H9 (cell line): ENCODE measurements at regions not wholly inside any gene's neighbourhood (a gene's known extent, or its start where the extent isn't known, plus 50 kb on each side); places are given as distances from the start of the nearest gene placed in this dataset.

Source experiments
- DNase-seq: peaks from one replicate; pipeline ENCODE4 v3.0.0-alpha.2; 2017
- H2AFZ ChIP-seq: one replicate; pipeline ENCODE4 v1.6.1; 2013; ENCODE audit warnings: mild to moderate bottlenecking, low read length, control low read depth, moderate library complexity
- H2AK5ac ChIP-seq: 2 replicates; pipeline ENCODE4 v1.6.1; 2013; ENCODE audit warnings: low read length, control low read depth, mixed read lengths; ENCODE audit not compliant: insufficient read length
- H2BK120ac ChIP-seq: one replicate; pipeline ENCODE4 v1.6.1; 2013; ENCODE audit warnings: low read depth, mild to moderate bottlenecking, low read length, control low read depth, inconsistent platforms; ENCODE audit not compliant: poor library complexity, severe bottlenecking
- H2BK12ac ChIP-seq: 2 replicates; pipeline ENCODE4 v1.6.1; 2013; ENCODE audit warnings: low read length, control low read depth, mixed read lengths, low read depth; ENCODE audit not compliant: insufficient read length
- H2BK15ac ChIP-seq: 2 replicates; pipeline ENCODE4 v1.6.1; 2013; ENCODE audit warnings: low read depth, low read length, control low read depth
- H2BK20ac ChIP-seq: one replicate; pipeline ENCODE4 v1.6.1; 2013; ENCODE audit warnings: low read depth, mild to moderate bottlenecking, low read length, control low read depth, inconsistent platforms; ENCODE audit not compliant: poor library complexity, severe bottlenecking
- H2BK5ac ChIP-seq: 2 replicates; pipeline ENCODE4 v1.6.1; 2013; ENCODE audit warnings: low read length, control low read depth, mixed read lengths; ENCODE audit not compliant: insufficient read length
- H3K14ac ChIP-seq: 2 replicates; pipeline ENCODE4 v1.6.1; 2013; ENCODE audit warnings: low read length, control low read depth; ENCODE audit not compliant: insufficient read depth
- H3K18ac ChIP-seq: 2 replicates; pipeline ENCODE4 v1.6.1; 2013; ENCODE audit warnings: low read depth, mild to moderate bottlenecking, mixed read lengths, low read length, control low read depth; ENCODE audit not compliant: insufficient read length
- H3K23ac ChIP-seq: 2 replicates; pipeline ENCODE4 v1.6.1; 2013; ENCODE audit warnings: low read length, control low read depth, mixed read lengths, low read depth; ENCODE audit not compliant: insufficient read length
- H3K23me2 ChIP-seq: 2 replicates; pipeline ENCODE4 v1.6.1; 2013; ENCODE audit warnings: low read depth, mild to moderate bottlenecking, mixed read lengths, low read length, control low read depth; ENCODE audit not compliant: insufficient read length, poor library complexity, severe bottlenecking
- H3K27ac ChIP-seq: 2 replicates; pipeline ENCODE4 v1.5.1; 2013; ENCODE audit warnings: low read length, control low read depth, mixed read lengths, low read depth; ENCODE audit not compliant: insufficient read length
- H3K27me3 ChIP-seq: 2 replicates; pipeline ENCODE4 v1.6.1; 2013; ENCODE audit warnings: low read length, control low read depth, inconsistent platforms; ENCODE audit not compliant: insufficient read depth
- H3K4ac ChIP-seq: 2 replicates; pipeline ENCODE4 v1.6.1; 2013; ENCODE audit warnings: low read depth, mild to moderate bottlenecking, control low read depth, inconsistent platforms, low read length, moderate library complexity
- H3K4me1 ChIP-seq: 2 replicates; pipeline ENCODE4 v1.6.1; 2013; ENCODE audit warnings: low read length, control low read depth, inconsistent platforms; ENCODE audit not compliant: insufficient read depth
- H3K4me2 ChIP-seq: 2 replicates; pipeline ENCODE4 v1.6.1; 2013; ENCODE audit warnings: low read length, control low read depth, mixed read lengths; ENCODE audit not compliant: insufficient read length, insufficient read depth
- H3K56ac ChIP-seq: 2 replicates; pipeline ENCODE4 v1.6.1; 2013; ENCODE audit warnings: low read depth, mild to moderate bottlenecking, mixed read lengths, low read length, control low read depth; ENCODE audit not compliant: insufficient read length
- H3K79me1 ChIP-seq: 2 replicates; pipeline ENCODE4 v1.6.1; 2013; ENCODE audit warnings: low read depth, mild to moderate bottlenecking, moderate library complexity, low read length, control low read depth, inconsistent platforms; ENCODE audit not compliant: insufficient read depth, poor library complexity, severe bottlenecking
- H3K79me2 ChIP-seq: 2 replicates; pipeline ENCODE4 v1.6.1; 2013; ENCODE audit warnings: low read length, control low read depth, inconsistent platforms; ENCODE audit not compliant: insufficient read depth
- H3K9ac ChIP-seq: 2 replicates; pipeline ENCODE4 v1.6.1; 2013; ENCODE audit warnings: low read length, control low read depth, mixed read lengths; ENCODE audit not compliant: insufficient read length; ENCODE audit errors: extremely low read depth
- H3K9me3 ChIP-seq: one replicate; pipeline ENCODE4 v1.6.1; 2013; ENCODE audit warnings: low read depth, low read length, inconsistent platforms; ENCODE audit not compliant: control insufficient read depth
- H3T11ph ChIP-seq: one replicate; pipeline ENCODE4 v1.6.1; 2013; ENCODE audit warnings: mild to moderate bottlenecking, low read length, control low read depth, inconsistent platforms
- H4K20me1 ChIP-seq: one replicate; pipeline ENCODE4 v1.6.1; 2013; ENCODE audit not compliant: control insufficient read depth, insufficient read length, insufficient read depth
- H4K5ac ChIP-seq: 2 replicates; pipeline ENCODE4 v1.6.1; 2013; ENCODE audit warnings: low read depth, mild to moderate bottlenecking, mixed read lengths, low read length, control low read depth; ENCODE audit not compliant: insufficient read length
- H4K8ac ChIP-seq: replicated peaks from 2 replicates; pipeline ENCODE4 v1.6.1; 2013; ENCODE audit warnings: low read length, control low read depth, mixed read lengths, low read depth; ENCODE audit not compliant: insufficient read length
- H4K91ac ChIP-seq: 2 replicates; pipeline ENCODE4 v1.6.1; 2013; ENCODE audit warnings: low read depth, mild to moderate bottlenecking, moderate library complexity, mixed read lengths, low read length, control low read depth; ENCODE audit not compliant: insufficient read length
- H3K27ac Mint-ChIP-seq, 3 experiments: 2 replicates in 2 of 3; 3 replicates in 1 of 3; pipeline ENCODE4 v1.8.0; 2020 to 2021; ENCODE audit warnings: mixed read lengths in 3 of 3, mild to moderate bottlenecking in 1 of 3, moderate library complexity in 1 of 3
- H3K27me3 Mint-ChIP-seq: 2 replicates; pipeline ENCODE4 v1.8.0; 2021; ENCODE audit warnings: low read depth, mild to moderate bottlenecking, moderate library complexity, mixed read lengths
- H3K36me3 Mint-ChIP-seq, 3 experiments: 2 replicates in 2 of 3; 3 replicates in 1 of 3; pipeline ENCODE4 v1.8.0; 2020 to 2021; ENCODE audit warnings: low read depth in 3 of 3, mixed read lengths in 3 of 3; ENCODE audit not compliant: insufficient read depth in 1 of 3
- H3K4me1 Mint-ChIP-seq, 2 experiments: 2 replicates each; pipeline ENCODE4 v1.8.0; 2020; ENCODE audit warnings: mixed read lengths in 2 of 2
- H3K4me3 Mint-ChIP-seq, 2 experiments: 2 replicates in 1 of 2; 3 replicates in 1 of 2; pipeline ENCODE4 v1.8.0; 2020 to 2021; ENCODE audit warnings: mild to moderate bottlenecking in 2 of 2, mixed read lengths in 2 of 2, moderate library complexity in 1 of 2
- H3K9me3 Mint-ChIP-seq, 2 experiments: 2 replicates in 1 of 2; 3 replicates in 1 of 2; pipeline ENCODE4 v1.8.0; 2020; ENCODE audit warnings: mild to moderate bottlenecking in 2 of 2, mixed read lengths in 2 of 2, moderate library complexity in 1 of 2
- WGBS: extraction: QIAGEN DNeasy Blood & Tissue Kit; methylation state at CpG from one replicate; pipeline ENCODE4 v1.1.7; 2013; ENCODE audit warnings: missing lambda C conversion rate, low lambda C conversion rate, mixed read lengths; ENCODE audit not compliant: insufficient read length; ENCODE audit errors: extremely low coverage; 5-methylcytosine and 5-hydroxymethylcytosine counted together
- TF ChIP-seq, protein P1 (sequence below): fragments of 200-600 bp; sonication (generic); conservative IDR thresholded peaks from 3 replicates; pipeline ENCODE4 v1.8.0; 2021; ENCODE audit warnings: antibody characterized with exemption, mild to moderate bottlenecking

DNA sequence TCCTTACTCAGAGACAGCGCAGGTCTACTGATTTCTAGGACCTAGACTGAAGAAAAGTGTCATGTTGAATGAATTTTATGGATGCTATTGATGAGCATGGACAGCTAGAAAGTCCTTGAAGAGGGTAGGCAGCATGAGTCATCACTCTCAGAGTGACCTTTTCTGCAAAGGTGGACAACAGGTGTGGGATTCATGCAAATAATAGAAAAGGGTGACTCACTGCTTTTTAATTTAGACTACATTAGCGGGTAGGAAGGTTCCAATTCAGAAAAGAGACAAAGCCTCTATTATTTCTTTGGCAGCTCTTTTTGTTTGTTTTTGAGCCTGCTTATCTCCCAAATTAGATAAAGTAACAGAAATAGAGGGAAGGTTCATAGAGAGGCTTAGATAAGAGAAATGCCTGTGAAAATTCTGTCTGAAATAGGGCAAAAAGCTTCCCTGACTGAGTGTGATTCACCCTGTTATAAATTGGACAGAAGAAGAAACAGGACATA lies 191.4 kb downstream of the TENT5A start:
- Histone ChIP-seq H3K4me1 (no peaks in the 10 kb centered on the region), H4K20me1 (no peaks in the 10 kb centered on the region), H4K8ac (no peak overlapping the region), H2BK15ac (no peak overlapping the region), H3K79me2 (no peaks in the 10 kb centered on the region), H4K91ac (no peak overlapping the region), H3T11ph (no peak overlapping the region), H3K23me2 (no peaks in the 10 kb centered on the region), H3K23ac (no peak overlapping the region), H3K9ac (no peak overlapping the region), H2BK5ac (no peak overlapping the region), H3K4me2 (no peak overlapping the region), H3K4ac (no peak overlapping the region), H3K79me1 (no peaks in the 10 kb centered on the region), H3K27ac (no peak overlapping the region), H2BK20ac (no peak overlapping the region), H3K56ac (no peak overlapping the region), H3K18ac (no peak overlapping the region), H3K14ac (no peak overlapping the region), H2AFZ (no peak overlapping the region), H4K5ac (no peak overlapping the region), H2BK120ac (no peak overlapping the region), H2BK12ac (no peak overlapping the region), H3K27me3 (no peaks in the 10 kb centered on the region), H2AK5ac (no peak overlapping the region), H3K9me3 (no peaks in the 10 kb centered on the region)
- no peak overlapping the region for H3K4me3 Mint-ChIP-seq
- no peaks in the 10 kb centered on the region for H3K27me3 Mint-ChIP-seq
- no peak overlapping the region; a peak in 2 of 7 replicates for H3K27ac Mint-ChIP-seq
- TF ChIP-seq, protein P1, sequence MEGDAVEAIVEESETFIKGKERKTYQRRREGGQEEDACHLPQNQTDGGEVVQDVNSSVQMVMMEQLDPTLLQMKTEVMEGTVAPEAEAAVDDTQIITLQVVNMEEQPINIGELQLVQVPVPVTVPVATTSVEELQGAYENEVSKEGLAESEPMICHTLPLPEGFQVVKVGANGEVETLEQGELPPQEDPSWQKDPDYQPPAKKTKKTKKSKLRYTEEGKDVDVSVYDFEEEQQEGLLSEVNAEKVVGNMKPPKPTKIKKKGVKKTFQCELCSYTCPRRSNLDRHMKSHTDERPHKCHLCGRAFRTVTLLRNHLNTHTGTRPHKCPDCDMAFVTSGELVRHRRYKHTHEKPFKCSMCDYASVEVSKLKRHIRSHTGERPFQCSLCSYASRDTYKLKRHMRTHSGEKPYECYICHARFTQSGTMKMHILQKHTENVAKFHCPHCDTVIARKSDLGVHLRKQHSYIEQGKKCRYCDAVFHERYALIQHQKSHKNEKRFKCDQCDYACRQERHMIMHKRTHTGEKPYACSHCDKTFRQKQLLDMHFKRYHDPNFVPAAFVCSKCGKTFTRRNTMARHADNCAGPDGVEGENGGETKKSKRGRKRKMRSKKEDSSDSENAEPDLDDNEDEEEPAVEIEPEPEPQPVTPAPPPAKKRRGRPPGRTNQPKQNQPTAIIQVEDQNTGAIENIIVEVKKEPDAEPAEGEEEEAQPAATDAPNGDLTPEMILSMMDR = no peak
- WGBS = no CpG with 5 or more reads among the region's 2 CpGs
- no peaks in the 10 kb centered on the region for H3K36me3 Mint-ChIP-seq
- peaks cover 14 to 20% of the 10 kb centered on the region in 2 experiments for H3K4me1 Mint-ChIP-seq
- DNase-seq = no peak
- peaks cover 0 to 2% of the 10 kb centered on the region in 2 experiments; a peak in 1 of 5 replicates for H3K9me3 Mint-ChIP-seq
